WTC11 (cell line): ENCODE measurements at regions not wholly inside any gene's neighbourhood (a gene's known extent, or its start where the extent isn't known, plus 50 kb on each side); places are given as distances from the start of the nearest gene placed in this dataset.
"Not testable (repeated sequence)": the region's sequence is repeated elsewhere in the genome, so short reads cannot be mapped to it uniquely, and the experiment has no call there.

Source experiments
- ATAC-seq: fragments of 200-7000 bp; cut with Tn5 transposase; 2 replicates; pipeline ENCODE4 v1.10.0; 2021; ENCODE audit warnings: mild to moderate bottlenecking, moderate library complexity
- CTCF ChIA-PET: fragments of 300-600 bp; sonication (Branson Sonifier 250); formaldehyde crosslinking; loops from one replicate; lab custom pipeline; 2021; ENCODE audit warnings: antibody characterized with exemption; lab: Charles Lee
- POLR2A ChIA-PET: fragments of 350-600 bp; sonication (Branson Sonifier 250); formaldehyde crosslinking; loops from one replicate; lab custom pipeline; 2021; ENCODE audit warnings: antibody characterized with exemption; lab: Charles Lee
- DNase-seq: peaks from one replicate; pipeline ENCODE4 v3.0.0; 2021; ENCODE audit warnings: low spot score
- H3K27ac Mint-ChIP-seq: 2 replicates; pipeline ENCODE4 v1.8.0; 2021; ENCODE audit warnings: mixed read lengths
- H3K27me3 Mint-ChIP-seq: 2 replicates; pipeline ENCODE4 v1.8.0; 2021; ENCODE audit warnings: low read depth, mild to moderate bottlenecking, moderate library complexity, mixed read lengths
- H3K36me3 Mint-ChIP-seq: 2 replicates; pipeline ENCODE4 v1.8.0; 2021; ENCODE audit warnings: mixed read lengths
- H3K4me1 Mint-ChIP-seq: 2 replicates; pipeline ENCODE4 v1.8.0; 2022; ENCODE audit warnings: mixed read lengths
- H3K4me3 Mint-ChIP-seq: 2 replicates; pipeline ENCODE4 v1.8.0; 2021; ENCODE audit warnings: mild to moderate bottlenecking, moderate library complexity, mixed read lengths
- H3K9me3 Mint-ChIP-seq: 2 replicates; pipeline ENCODE4 v1.8.0; 2021; ENCODE audit warnings: mixed read lengths
- ATF2 ChIP-seq: sonication (generic); formaldehyde crosslinking; IDR thresholded peaks from 2 replicates; pipeline ENCODE4 v1.8.1; 2022; ENCODE audit warnings: low read depth, missing genetic modification reagents, borderline replicate concordance
- CTCF ChIP-seq: fragments of 200-600 bp; IDR thresholded peaks from 2 replicates; pipeline ENCODE4 v1.8.0; 2022; ENCODE audit warnings: antibody characterized with exemption
- ESRRA ChIP-seq: sonication (generic); formaldehyde crosslinking; IDR thresholded peaks from 2 replicates; pipeline ENCODE4 v1.8.1; 2022; ENCODE audit warnings: mild to moderate bottlenecking, missing genetic modification reagents, borderline replicate concordance
- FOXP4 ChIP-seq: sonication (generic); formaldehyde crosslinking; IDR thresholded peaks from 2 replicates; pipeline ENCODE4 v1.8.0; 2022; ENCODE audit warnings: mild to moderate bottlenecking, missing genetic modification reagents
- HMGA2 ChIP-seq: fragments of 250-450 bp; sonication (Bioruptor Pico); IDR thresholded peaks from 2 replicates; pipeline ENCODE4 v1.4.0; 2021; ENCODE audit warnings: mild to moderate bottlenecking, moderate library complexity
- HMGXB4 ChIP-seq: sonication (generic); formaldehyde crosslinking; IDR thresholded peaks from 2 replicates; pipeline ENCODE4 v1.8.1; 2023; ENCODE audit warnings: mild to moderate bottlenecking, moderate library complexity, missing genetic modification reagents
- NFE2L1 ChIP-seq: sonication (generic); formaldehyde crosslinking; IDR thresholded peaks from 2 replicates; pipeline ENCODE4 v1.8.1; 2023; ENCODE audit warnings: missing genetic modification reagents
- OVOL2 ChIP-seq: fragments of 250-450 bp; sonication (Bioruptor Pico); IDR thresholded peaks from 2 replicates; pipeline ENCODE4 v1.9.0; 2021; ENCODE audit warnings: mild to moderate bottlenecking, borderline replicate concordance
- PRDM15 ChIP-seq: sonication (generic); formaldehyde crosslinking; IDR thresholded peaks from 2 replicates; pipeline ENCODE4 v1.8.0; 2022; ENCODE audit warnings: missing genetic modification reagents
- SMAD3 ChIP-seq: sonication (generic); formaldehyde crosslinking; IDR thresholded peaks from 2 replicates; pipeline ENCODE4 v1.8.0; 2022; ENCODE audit warnings: missing genetic modification reagents, mild to moderate bottlenecking, borderline replicate concordance
- USF2 ChIP-seq: sonication (generic); formaldehyde crosslinking; IDR thresholded peaks from 2 replicates; pipeline ENCODE4 v1.8.1; 2023; ENCODE audit warnings: mild to moderate bottlenecking, missing genetic modification reagents, moderate library complexity
- ZNF121 ChIP-seq: sonication (generic); formaldehyde crosslinking; IDR thresholded peaks from 2 replicates; pipeline ENCODE4 v1.8.0; 2023; ENCODE audit warnings: missing genetic modification reagents
- ZNF219 ChIP-seq: sonication (generic); formaldehyde crosslinking; IDR thresholded peaks from 2 replicates; pipeline ENCODE4 v1.8.0; 2023; ENCODE audit warnings: missing genetic modification reagents, mild to moderate bottlenecking, borderline replicate concordance
- ZNF423 ChIP-seq: fragments of 250-450 bp; sonication (Bioruptor Pico); IDR thresholded peaks from 2 replicates; pipeline ENCODE4 v2.1.2; 2022; ENCODE audit warnings: mild to moderate bottlenecking, moderate library complexity

GRCh38 chr14:23728791-23729190 lies 92.6 kb downstream of the DHRS2 start:
- CTCF ChIA-PET: interaction anchor here (1.1 to 4.5 kb wide), 3 partner anchors 63 to 182 kb away, joined by 3 to 95 read pairs (median 12); no protein-coding TSS in a partner anchor

GRCh38 chr14:23729720-23730387 lies 93.7 kb downstream of the DHRS2 start:
- DNase-seq (no peak), ATAC-seq (peak; percentile 72)
- Mint-ChIP-seq H3K36me3 (no peaks in the 10 kb centered on the region), H3K27ac (no peak overlapping the region), H3K9me3 (peaks cover 11% of the 10 kb centered on the region), H3K4me1 (peaks cover 4% of the 10 kb centered on the region; the same call in 1 of the 2 replicates), H3K4me3 (no peak overlapping the region), H3K27me3 (no peaks in the 10 kb centered on the region)
- CTCF ChIA-PET: interaction anchor here (1.3 to 4.5 kb wide), 4 partner anchors 11 to 181 kb away, joined by 4 to 95 read pairs (median 8); no protein-coding TSS in a partner anchor
- POLR2A ChIA-PET: no interaction called here
- TF ChIP-seq HMGA2: no peak
- 0 out of 2 replicates have a peak, but pooled peaks have one; percentile 21 for TF ChIP-seq CTCF

More at GRCh38 chr14:23728791-23729190, 92.6 kb downstream of the DHRS2 start:
- peaks cover 4% of the 10 kb centered on the region; the same call in 1 of the 2 replicates for H3K4me1 Mint-ChIP-seq
- POLR2A ChIA-PET: no interaction called here
- DNase-seq: no peak
- no peak overlapping the region for H3K27ac Mint-ChIP-seq
- H3K27me3 Mint-ChIP-seq: no peaks in the 10 kb centered on the region
- no peak for ATAC-seq
- no peak for TF ChIP-seq USF2 (CRISPR knock-in tag)
- H3K36me3 Mint-ChIP-seq: no peaks in the 10 kb centered on the region
- peaks cover 2% of the 10 kb centered on the region for H3K9me3 Mint-ChIP-seq
- no peak overlapping the region for H3K4me3 Mint-ChIP-seq

GRCh38 chr14:23735394-23735793 lies 99.2 kb downstream of the DHRS2 start:
- ChIA-PET CTCF (interaction anchor here (1.3 kb wide), 1 partner anchor 103 kb away, joined by 3 read pairs; no protein-coding TSS in a partner anchor), POLR2A (no interaction called here)
- TF ChIP-seq ZNF423 (no peak), HMGXB4 (CRISPR knock-in tag) (no peak), ATF2 (CRISPR knock-in tag) (no peak), PRDM15 (CRISPR knock-in tag) (no peak), ZNF219 (no peak), ZNF121 (no peak), ESRRA (no peak), NFE2L1 (CRISPR knock-in tag) (no peak), SMAD3 (CRISPR knock-in tag) (no peak), FOXP4 (CRISPR knock-in tag) (no peak), OVOL2 (no peak)
- no peak for ATAC-seq
- Mint-ChIP-seq H3K4me1 (peaks cover 4% of the 10 kb centered on the region; the same call in 1 of the 2 replicates), H3K9me3 (peaks cover 53% of the 10 kb centered on the region), H3K4me3 (no peak overlapping the region), H3K27ac (no peak overlapping the region), H3K36me3 (peaks cover 12% of the 10 kb centered on the region), H3K27me3 (peaks cover 12% of the 10 kb centered on the region)
- DNase-seq: no peak

GRCh38 chr14:23744368-23744767 lies 108.2 kb downstream of the DHRS2 start:
- H3K27ac Mint-ChIP-seq, H3K4me3 Mint-ChIP-seq, H3K4me1 Mint-ChIP-seq, DNase-seq, H3K36me3 Mint-ChIP-seq, POLR2A ChIA-PET: not testable (repeated sequence)
- ATAC-seq: peak; percentile 61
- Mint-ChIP-seq H3K27me3 (peaks cover 14% of the 10 kb centered on the region), H3K9me3 (peaks cover 28% of the 10 kb centered on the region)
- CTCF ChIA-PET: interaction anchor here (0.6 to 1.5 kb wide), 3 partner anchors 78 to 166 kb away, joined by 3 to 7 read pairs (median 5); no protein-coding TSS in a partner anchor
